Central memory CD8-positive, alpha-beta T cell (primary cell): ENCODE measurements at regions not wholly inside any gene's neighbourhood (a gene's known extent, or its start where the extent isn't known, plus 50 kb on each side); places are given as distances from the start of the nearest gene placed in this dataset.

Experiments
- ATAC-seq: fragments of 150-1000 bp; cut with Tn5 transposase; replicated peaks from 2 replicates; pipeline ENCODE4 v1.10.0; 2022; ENCODE audit warnings: mild to moderate bottlenecking, moderate FRiP score, moderate number of reproducible peaks; ENCODE audit not compliant: poor library complexity, severe bottlenecking; ENCODE audit errors: extremely low read depth
- DNase-seq, 2 donors: peaks; one replicate each; pipeline ENCODE4 v3.0.0; 2021; ENCODE audit warnings: low spot score in 2 of 2
- H3K27ac Mint-ChIP-seq: one replicate; pipeline ENCODE4 v1.8.0; 2022; ENCODE audit warnings: low read depth, mild to moderate bottlenecking, moderate library complexity, mixed read lengths
- H3K27me3 Mint-ChIP-seq: one replicate; pipeline ENCODE4 v1.8.0; 2022; ENCODE audit warnings: mixed read lengths
- H3K36me3 Mint-ChIP-seq: one replicate; pipeline ENCODE4 v1.8.0; 2022; ENCODE audit warnings: mild to moderate bottlenecking, moderate library complexity, mixed read lengths; ENCODE audit not compliant: insufficient read depth
- H3K4me1 Mint-ChIP-seq: one replicate; pipeline ENCODE4 v1.8.0; 2022; ENCODE audit warnings: mixed read lengths
- H3K4me3 Mint-ChIP-seq: one replicate; pipeline ENCODE4 v1.8.0; 2022; ENCODE audit warnings: mild to moderate bottlenecking, moderate library complexity, mixed read lengths
- H3K9me3 Mint-ChIP-seq: one replicate; pipeline ENCODE4 v1.8.0; 2022; ENCODE audit warnings: mixed read lengths

GRCh38 chr7:47724335-47724982 lies 142.5 kb upstream of the TNS3 start:
- Mint-ChIP-seq H3K9me3 (no peaks in the 10 kb centered on the region), H3K4me3 (no peak overlapping the region), H3K4me1 (no peaks in the 10 kb centered on the region), H3K27ac (no peak overlapping the region), H3K27me3 (no peaks in the 10 kb centered on the region), H3K36me3 (no peaks in the 10 kb centered on the region)
- ATAC-seq (no peak), DNase-seq (no peak)

DNA sequence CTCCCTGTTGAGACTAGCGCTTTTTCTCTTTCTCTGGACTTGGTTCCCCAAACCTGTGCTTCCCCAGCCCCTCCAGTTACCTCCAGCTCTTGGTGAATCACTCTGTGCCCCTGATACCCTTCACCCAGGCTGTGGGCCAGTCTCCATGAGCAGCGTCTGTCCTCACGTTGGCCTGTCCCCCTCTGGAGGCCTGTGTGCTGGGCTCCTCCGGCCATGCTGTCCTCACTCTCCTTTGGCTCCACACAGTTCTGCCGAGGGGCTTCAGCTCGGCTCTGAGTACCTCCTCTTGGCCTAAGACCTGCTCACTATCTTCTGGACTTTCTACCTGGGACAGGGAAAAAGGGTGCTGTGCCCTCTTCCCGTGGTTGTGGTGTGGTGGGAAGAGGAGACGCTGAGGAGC lies 140.2 kb upstream of the TNS3 start:
- Mint-ChIP-seq H3K27ac (no peak overlapping the region), H3K9me3 (no peaks in the 10 kb centered on the region), H3K4me1 (no peaks in the 10 kb centered on the region), H3K36me3 (no peaks in the 10 kb centered on the region), H3K27me3 (no peaks in the 10 kb centered on the region), H3K4me3 (no peak overlapping the region)
- ATAC-seq = no peak
- DNase-seq = no peak

DNA sequence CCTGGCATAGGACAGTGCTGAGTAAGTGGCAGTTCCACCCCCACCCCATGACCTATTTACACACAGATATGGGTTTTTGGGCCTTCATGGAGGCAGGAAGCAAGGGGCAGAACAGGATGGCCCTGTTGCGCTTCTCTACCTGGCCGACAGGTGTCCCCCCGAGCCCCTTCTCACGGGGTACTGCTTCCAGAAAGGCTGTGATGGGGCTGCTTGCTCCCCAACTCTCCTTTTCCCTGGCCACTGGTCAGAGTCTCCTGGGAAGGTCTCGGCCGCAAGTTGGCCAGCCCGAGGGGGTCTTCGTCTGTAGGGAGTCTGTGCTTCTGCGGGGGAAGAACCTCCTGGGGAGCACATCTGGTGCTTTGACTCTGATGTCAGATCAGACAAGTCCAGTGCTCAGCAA lies 139.8 kb upstream of the TNS3 start:
- DNase-seq (no peak), ATAC-seq (no peak)
- no peaks in the 10 kb centered on the region for H3K9me3 Mint-ChIP-seq
- H3K27me3 Mint-ChIP-seq = no peaks in the 10 kb centered on the region
- no peak overlapping the region for H3K4me3 Mint-ChIP-seq
- H3K4me1 Mint-ChIP-seq = no peaks in the 10 kb centered on the region
- H3K36me3 Mint-ChIP-seq = no peaks in the 10 kb centered on the region
- H3K27ac Mint-ChIP-seq = no peak overlapping the region

- Mint-ChIP-seq H3K36me3 (no peaks in the 10 kb centered on the region), H3K9me3 (no peaks in the 10 kb centered on the region), H3K4me3 (no peak overlapping the region), H3K4me1 (no peaks in the 10 kb centered on the region), H3K27ac (no peak overlapping the region), H3K27me3 (no peaks in the 10 kb centered on the region)
- ATAC-seq (no peak), DNase-seq (no peak)
Observed at GRCh38 chr7:47720907-47721244, 139.0 kb upstream of the TNS3 start.

DNA sequence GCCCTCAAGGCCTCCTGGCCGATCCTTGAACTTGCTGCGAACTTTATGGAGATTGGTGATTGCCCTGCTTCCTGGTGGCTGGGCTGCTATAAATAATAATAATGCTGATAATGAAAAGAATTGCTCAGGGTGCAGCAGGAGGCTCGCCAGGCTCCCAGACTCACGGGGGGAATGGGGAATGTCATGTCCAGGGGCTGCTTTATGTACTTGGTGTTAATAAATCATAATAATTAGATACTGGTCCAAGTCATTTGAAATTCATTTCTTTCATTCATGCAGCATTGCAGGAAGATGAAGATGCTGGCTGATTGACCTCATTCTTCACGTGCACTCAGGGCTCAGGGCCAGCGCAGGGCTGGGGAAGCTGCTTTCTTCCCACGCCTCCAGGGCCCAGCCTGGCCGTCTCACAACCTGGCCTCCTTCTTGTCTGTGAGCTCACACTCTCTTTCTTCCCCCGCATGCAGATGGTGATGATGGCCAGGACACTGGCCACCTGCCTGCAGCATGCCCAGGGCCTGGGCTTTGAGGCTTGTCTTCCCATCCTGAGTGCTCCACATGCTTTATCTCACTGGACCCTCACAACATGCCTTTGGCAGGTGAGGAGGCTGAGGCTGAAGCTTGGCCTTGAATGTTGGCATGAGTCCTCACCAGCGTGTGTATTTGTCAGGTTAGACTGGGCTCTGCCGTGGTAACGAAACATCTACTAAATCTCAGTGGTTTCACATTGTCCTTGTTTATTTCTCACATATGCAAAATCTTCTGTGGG lies 138.4 kb upstream of the TNS3 start:
- H3K9me3 Mint-ChIP-seq = no peaks in the 10 kb centered on the region
- H3K4me1 Mint-ChIP-seq = no peaks in the 10 kb centered on the region
- H3K27me3 Mint-ChIP-seq = no peaks in the 10 kb centered on the region
- H3K4me3 Mint-ChIP-seq = no peak overlapping the region
- H3K36me3 Mint-ChIP-seq = no peaks in the 10 kb centered on the region
- ATAC-seq = no peak
- no peak for DNase-seq
- no peak overlapping the region for H3K27ac Mint-ChIP-seq

DNA sequence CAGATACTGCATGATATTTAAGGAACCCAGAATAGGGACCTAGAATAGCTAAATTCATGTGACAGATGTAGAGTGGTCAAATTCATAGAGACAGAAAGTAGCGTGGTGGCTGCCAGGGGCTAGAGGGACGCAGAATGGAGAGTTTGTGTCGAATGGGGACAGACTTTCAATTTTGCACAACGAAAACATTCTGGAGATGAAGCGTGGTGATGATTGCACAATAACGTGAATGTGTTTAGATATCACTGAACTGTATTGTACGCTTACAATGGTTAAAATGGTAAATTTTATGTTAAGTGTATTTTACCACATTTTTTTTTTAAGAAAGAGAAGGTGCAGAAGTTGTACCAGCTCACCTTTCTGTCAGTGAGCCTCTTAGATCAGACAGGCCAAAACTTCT lies 137.8 kb upstream of the TNS3 start:
- no peaks in the 10 kb centered on the region for H3K9me3 Mint-ChIP-seq
- ATAC-seq (no peak), DNase-seq (no peak)
- H3K4me3 Mint-ChIP-seq = no peak overlapping the region
- no peaks in the 10 kb centered on the region for H3K4me1 Mint-ChIP-seq
- H3K27me3 Mint-ChIP-seq = no peaks in the 10 kb centered on the region
- no peak overlapping the region for H3K27ac Mint-ChIP-seq
- no peaks in the 10 kb centered on the region for H3K36me3 Mint-ChIP-seq

DNA sequence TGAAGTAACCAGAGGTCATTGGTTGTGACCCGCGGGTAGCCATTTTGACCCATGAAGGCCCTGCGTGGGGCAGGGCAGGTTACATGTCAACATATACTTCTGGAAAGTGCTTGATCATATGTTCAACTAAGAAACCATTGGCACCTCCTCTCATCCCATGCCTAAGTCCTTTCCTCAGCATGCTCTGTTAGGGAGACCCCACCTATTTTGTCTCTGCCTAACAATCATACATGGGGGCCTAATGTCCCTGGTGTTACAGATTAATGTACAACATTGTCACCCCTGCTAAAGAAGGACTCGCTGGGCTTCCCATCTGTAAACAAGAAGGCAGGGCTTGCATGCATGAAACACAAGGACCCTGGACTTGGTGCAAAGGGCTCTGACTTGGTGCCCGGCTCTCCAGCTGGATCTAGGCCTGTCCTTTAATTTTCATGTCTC lies 133.7 kb upstream of the TNS3 start:
- Mint-ChIP-seq H3K36me3 (no peaks in the 10 kb centered on the region), H3K27ac (no peak overlapping the region), H3K4me1 (no peaks in the 10 kb centered on the region), H3K4me3 (no peak overlapping the region), H3K9me3 (no peaks in the 10 kb centered on the region), H3K27me3 (no peaks in the 10 kb centered on the region)
- no peak for DNase-seq
- no peak for ATAC-seq

DNA sequence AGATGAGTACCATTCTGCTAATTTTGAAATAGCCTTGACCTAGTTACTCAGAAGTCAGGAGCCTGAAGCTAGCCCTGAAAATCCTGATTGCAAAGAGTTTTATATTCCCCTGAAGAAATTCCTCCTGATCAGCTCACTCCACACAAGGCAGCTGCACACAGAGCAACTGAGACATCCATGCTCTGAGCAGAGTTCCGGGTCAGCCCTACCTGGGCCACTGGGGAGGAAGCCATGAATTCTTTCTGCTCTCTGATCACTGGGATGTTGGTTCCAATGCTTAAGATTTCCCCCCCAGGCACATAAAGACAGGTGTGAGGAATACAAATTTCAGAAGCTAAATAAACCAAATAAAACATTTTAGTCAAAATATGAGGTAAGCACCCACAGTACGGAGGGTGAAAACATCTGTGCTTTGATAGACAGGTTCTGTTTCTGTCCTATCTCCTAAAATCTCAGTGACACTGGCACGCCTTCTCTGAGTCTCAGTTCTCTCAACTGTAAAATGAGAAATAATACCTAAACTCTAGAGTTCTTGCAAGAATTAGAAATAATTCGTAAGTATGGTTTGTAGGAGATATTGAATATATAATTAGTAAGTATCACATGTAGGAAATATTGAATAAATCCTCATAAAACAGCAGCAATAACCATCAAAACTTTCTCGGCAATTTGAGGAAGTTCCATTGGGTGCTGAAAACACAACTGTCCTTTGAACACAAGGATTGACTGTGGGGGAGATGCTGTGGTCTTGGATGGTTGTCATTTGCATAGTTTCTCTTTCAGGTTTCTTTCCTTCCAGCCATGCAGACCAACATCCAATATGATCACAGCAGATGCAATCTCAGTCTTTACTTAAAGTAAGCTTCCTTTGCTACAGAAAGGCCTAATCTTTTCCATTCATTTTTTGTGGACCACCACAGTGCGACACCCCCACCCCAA lies 133.0 kb upstream of the TNS3 start:
- H3K9me3 Mint-ChIP-seq = no peaks in the 10 kb centered on the region
- DNase-seq (no peak), ATAC-seq (no peak)
- no peaks in the 10 kb centered on the region for H3K4me1 Mint-ChIP-seq
- no peak overlapping the region for H3K27ac Mint-ChIP-seq
- no peaks in the 10 kb centered on the region for H3K27me3 Mint-ChIP-seq
- no peak overlapping the region for H3K4me3 Mint-ChIP-seq
- no peaks in the 10 kb centered on the region for H3K36me3 Mint-ChIP-seq

GRCh38 chr7:47713595-47713994 lies 131.7 kb upstream of the TNS3 start:
- no peak overlapping the region for H3K4me3 Mint-ChIP-seq
- DNase-seq = no peak
- no peaks in the 10 kb centered on the region for H3K27me3 Mint-ChIP-seq
- H3K9me3 Mint-ChIP-seq = no peaks in the 10 kb centered on the region
- no peaks in the 10 kb centered on the region for H3K4me1 Mint-ChIP-seq
- no peak for ATAC-seq
- H3K27ac Mint-ChIP-seq = no peak overlapping the region
- H3K36me3 Mint-ChIP-seq = no peaks in the 10 kb centered on the region

DNA sequence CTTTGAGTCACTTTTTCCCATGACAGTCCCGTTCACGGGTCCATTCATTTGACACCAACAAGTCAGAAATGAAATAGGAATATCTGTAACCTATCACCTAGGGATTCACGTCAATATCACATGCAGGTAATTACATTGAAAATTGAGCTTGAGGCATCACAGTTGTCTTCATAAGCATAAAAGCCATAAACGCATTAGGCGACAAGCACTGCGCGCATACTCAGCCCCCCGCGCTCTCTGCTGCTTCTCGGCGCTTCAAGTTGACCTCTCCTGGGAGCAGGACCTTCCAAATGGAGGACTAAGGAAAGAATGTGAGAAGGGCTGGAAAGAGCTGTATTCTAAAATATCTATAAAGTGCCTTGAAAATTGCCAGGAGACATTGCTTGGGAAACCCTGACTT lies 130.5 kb upstream of the TNS3 start:
- Mint-ChIP-seq H3K27ac (no peak overlapping the region), H3K27me3 (no peaks in the 10 kb centered on the region), H3K4me3 (no peak overlapping the region), H3K36me3 (no peaks in the 10 kb centered on the region), H3K9me3 (no peaks in the 10 kb centered on the region), H3K4me1 (no peaks in the 10 kb centered on the region)
- ATAC-seq (no peak), DNase-seq (no peak)

GRCh38 chr7:47711776-47712175 lies 129.9 kb upstream of the TNS3 start:
- Mint-ChIP-seq H3K27me3 (no peaks in the 10 kb centered on the region), H3K27ac (no peak overlapping the region), H3K36me3 (no peaks in the 10 kb centered on the region), H3K4me1 (no peaks in the 10 kb centered on the region), H3K4me3 (no peak overlapping the region), H3K9me3 (no peaks in the 10 kb centered on the region)
- ATAC-seq = no peak
- no peak for DNase-seq

GRCh38 chr7:47710201-47710935 lies 128.5 kb upstream of the TNS3 start:
- Mint-ChIP-seq H3K4me3 (no peak overlapping the region), H3K27ac (no peak overlapping the region), H3K9me3 (no peaks in the 10 kb centered on the region), H3K4me1 (no peaks in the 10 kb centered on the region), H3K36me3 (no peaks in the 10 kb centered on the region), H3K27me3 (no peaks in the 10 kb centered on the region)
- DNase-seq (no peak), ATAC-seq (no peak)
